ENCODE measurements at regions not wholly inside any gene's neighbourhood (a gene's known extent, or its start where the extent isn't known, plus 50 kb on each side); places are given as distances from the start of the nearest gene placed in this dataset.

DNA sequence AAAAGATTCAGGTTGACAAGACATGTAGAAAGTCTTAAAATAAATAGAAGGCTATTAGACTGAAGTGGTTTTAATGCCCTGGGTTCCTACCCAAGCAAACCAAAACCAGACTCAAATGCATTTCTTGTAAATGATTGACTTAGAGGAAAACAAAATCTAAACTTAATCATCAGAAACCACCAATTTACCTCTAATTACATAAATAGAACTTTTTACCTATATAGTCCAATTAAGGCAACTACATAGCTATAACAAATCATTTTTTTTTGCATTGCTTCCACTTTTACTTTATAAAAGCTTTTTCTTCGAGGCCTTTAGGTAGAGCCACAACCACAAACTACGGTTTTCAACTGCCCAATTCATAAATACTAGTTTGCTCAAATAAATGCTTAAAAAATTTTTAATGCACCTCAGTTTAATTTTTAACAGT is 231.3 kb upstream of the ARHGEF26 start:
- FAIRE-seq, result no peak

DNA sequence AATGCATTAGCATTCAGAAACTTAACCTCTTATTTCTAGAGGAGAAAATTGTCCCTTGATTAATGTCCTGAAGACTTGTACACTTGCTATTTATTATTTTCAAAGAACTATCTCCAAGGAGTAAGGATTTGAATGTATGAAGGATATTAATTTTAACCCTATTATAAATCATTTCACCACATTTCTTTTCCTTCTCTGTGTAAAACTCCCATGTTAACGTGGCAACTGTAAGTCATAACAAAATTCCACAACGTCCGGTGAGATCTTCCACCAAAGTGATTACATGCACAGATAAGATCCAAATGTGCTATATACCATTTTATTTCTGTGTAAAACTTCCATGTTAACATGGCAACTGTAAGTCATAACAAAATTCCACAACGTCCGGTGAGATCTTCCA is 229.1 kb upstream of the ARHGEF26 start:
- H3K9me3 ChIP-seq (ENCODE audit: control insufficient read depth, low read depth, low read length), result no peaks in the 10 kb centered on the region
- H3K27ac ChIP-seq (ENCODE audit: control insufficient read depth, insufficient read depth, low read length), result no peak overlapping the region
- no peaks in the 10 kb centered on the region for H3K36me3 ChIP-seq (ENCODE audit: control insufficient read depth in 2 of 2, extremely low read depth in 1 of 2, insufficient read depth in 2 of 2, low read length in 2 of 2)
- H3K4me3 ChIP-seq (ENCODE audit: control insufficient read depth in 2 of 3, extremely low read depth in 1 of 3, insufficient read depth in 2 of 3, low read depth in 1 of 3, low read length in 3 of 3), result no peak overlapping the region
- DNase-seq (ENCODE audit: low read depth, low spot score), result no peak
- no peak overlapping the region for H2AFZ ChIP-seq (ENCODE audit: control insufficient read depth, low read length)
- no peaks in the 10 kb centered on the region for H3K9me1 ChIP-seq (ENCODE audit: control insufficient read depth, extremely low read depth, insufficient read depth, low read length)
- H3K4me2 ChIP-seq (ENCODE audit: control insufficient read depth, extremely low read depth, insufficient read depth, low read depth, low read length), result no peak overlapping the region
- no peaks in the 10 kb centered on the region for H3K4me1 ChIP-seq (ENCODE audit: control insufficient read depth, extremely low read depth, insufficient read depth, low read length)
- dilution Hi-C loops (cut with MboI; ENCODE audit: extremely low pct_ligation_motif_present, low sequenced_read_pairs), result no loop called here
- H3K27me3 ChIP-seq (ENCODE audit: control insufficient read depth, extremely low read depth, insufficient read depth, low read length), result no peaks in the 10 kb centered on the region
- no peaks in the 10 kb centered on the region for H4K20me1 ChIP-seq (ENCODE audit: control insufficient read depth, extremely low read depth, insufficient read depth, low read length)
- no peak overlapping the region for H3K9ac ChIP-seq (ENCODE audit: control insufficient read depth, extremely low read depth, insufficient read depth, low read length)
- TF ChIP-seq, protein P1, sequence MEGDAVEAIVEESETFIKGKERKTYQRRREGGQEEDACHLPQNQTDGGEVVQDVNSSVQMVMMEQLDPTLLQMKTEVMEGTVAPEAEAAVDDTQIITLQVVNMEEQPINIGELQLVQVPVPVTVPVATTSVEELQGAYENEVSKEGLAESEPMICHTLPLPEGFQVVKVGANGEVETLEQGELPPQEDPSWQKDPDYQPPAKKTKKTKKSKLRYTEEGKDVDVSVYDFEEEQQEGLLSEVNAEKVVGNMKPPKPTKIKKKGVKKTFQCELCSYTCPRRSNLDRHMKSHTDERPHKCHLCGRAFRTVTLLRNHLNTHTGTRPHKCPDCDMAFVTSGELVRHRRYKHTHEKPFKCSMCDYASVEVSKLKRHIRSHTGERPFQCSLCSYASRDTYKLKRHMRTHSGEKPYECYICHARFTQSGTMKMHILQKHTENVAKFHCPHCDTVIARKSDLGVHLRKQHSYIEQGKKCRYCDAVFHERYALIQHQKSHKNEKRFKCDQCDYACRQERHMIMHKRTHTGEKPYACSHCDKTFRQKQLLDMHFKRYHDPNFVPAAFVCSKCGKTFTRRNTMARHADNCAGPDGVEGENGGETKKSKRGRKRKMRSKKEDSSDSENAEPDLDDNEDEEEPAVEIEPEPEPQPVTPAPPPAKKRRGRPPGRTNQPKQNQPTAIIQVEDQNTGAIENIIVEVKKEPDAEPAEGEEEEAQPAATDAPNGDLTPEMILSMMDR (optimal IDR thresholded peaks at IDR 0.05 in 1 of 3, IDR thresholded peaks at IDR 0.05 in 1 of 3, conservative IDR thresholded peaks at IDR 0.05 in 1 of 3; ENCODE audit: extremely low read depth in 1 of 3, insufficient read depth in 2 of 3, low read length in 3 of 3), result no peak
- no peak for TF ChIP-seq EZH2 (IDR thresholded peaks at IDR 0.05; ENCODE audit: low read length)
- H3K79me2 ChIP-seq (ENCODE audit: control insufficient read depth, insufficient read depth, low read length), result no peaks in the 10 kb centered on the region
- no peak for FAIRE-seq

More for the DNA sequence above, 231.3 kb upstream of the ARHGEF26 start:
- Histone ChIP-seq H3K4me3 (ENCODE audit: control insufficient read depth in 2 of 3, extremely low read depth in 1 of 3, insufficient read depth in 2 of 3, low read depth in 1 of 3, low read length in 3 of 3) (no peak overlapping the region), H3K27me3 (ENCODE audit: control insufficient read depth, extremely low read depth, insufficient read depth, low read length) (no peaks in the 10 kb centered on the region), H3K9ac (ENCODE audit: control insufficient read depth, extremely low read depth, insufficient read depth, low read length) (no peak overlapping the region), H3K4me2 (ENCODE audit: control insufficient read depth, extremely low read depth, insufficient read depth, low read depth, low read length) (no peak overlapping the region), H3K36me3 (ENCODE audit: control insufficient read depth in 2 of 2, extremely low read depth in 1 of 2, insufficient read depth in 2 of 2, low read length in 2 of 2) (no peaks in the 10 kb centered on the region), H3K4me1 (ENCODE audit: control insufficient read depth, extremely low read depth, insufficient read depth, low read length) (no peaks in the 10 kb centered on the region), H3K9me1 (ENCODE audit: control insufficient read depth, extremely low read depth, insufficient read depth, low read length) (no peaks in the 10 kb centered on the region), H3K79me2 (ENCODE audit: control insufficient read depth, insufficient read depth, low read length) (no peaks in the 10 kb centered on the region), H3K9me3 (ENCODE audit: control insufficient read depth, low read depth, low read length) (no peaks in the 10 kb centered on the region), H4K20me1 (ENCODE audit: control insufficient read depth, extremely low read depth, insufficient read depth, low read length) (no peaks in the 10 kb centered on the region), H2AFZ (ENCODE audit: control insufficient read depth, low read length) (no peak overlapping the region), H3K27ac (ENCODE audit: control insufficient read depth, insufficient read depth, low read length) (no peak overlapping the region)
- dilution Hi-C loops (cut with MboI; ENCODE audit: extremely low pct_ligation_motif_present, low sequenced_read_pairs), result no loop called here
- TF ChIP-seq, protein P1 (optimal IDR thresholded peaks at IDR 0.05 in 1 of 3, IDR thresholded peaks at IDR 0.05 in 1 of 3, conservative IDR thresholded peaks at IDR 0.05 in 1 of 3; ENCODE audit: extremely low read depth in 1 of 3, insufficient read depth in 2 of 3, low read length in 3 of 3), result no peak
- no peak for TF ChIP-seq EZH2 (IDR thresholded peaks at IDR 0.05; ENCODE audit: low read length)
- DNase-seq (ENCODE audit: low read depth, low spot score), result no peak
